HL-60 (cell line): ENCODE measurements at regions not wholly inside any gene's neighbourhood (a gene's known extent, or its start where the extent isn't known, plus 50 kb on each side); places are given as distances from the start of the nearest gene placed in this dataset.

Experiments used
- POLR2AphosphoS5 ChIP-seq: IDR thresholded peaks from 2 replicates; pipeline ENCODE4 v1.6.1; 2012; ENCODE audit warnings: low read depth
- TF ChIP-seq, protein P1 (sequence below): IDR thresholded peaks from 2 replicates; pipeline ENCODE4 v1.6.1; 2012; ENCODE audit warnings: low read depth; ENCODE audit not compliant: insufficient replicate concordance
- TF ChIP-seq, protein P2 (sequence below): IDR thresholded peaks from one replicate; pipeline ENCODE4 v1.5.1; 2011; ENCODE audit warnings: low read length, control low read depth, inconsistent platforms; ENCODE audit not compliant: insufficient read depth

GRCh38 chr6:144402750-144403149, 117.6 kb downstream of the UTRN start:
- TF ChIP-seq, protein P1, sequence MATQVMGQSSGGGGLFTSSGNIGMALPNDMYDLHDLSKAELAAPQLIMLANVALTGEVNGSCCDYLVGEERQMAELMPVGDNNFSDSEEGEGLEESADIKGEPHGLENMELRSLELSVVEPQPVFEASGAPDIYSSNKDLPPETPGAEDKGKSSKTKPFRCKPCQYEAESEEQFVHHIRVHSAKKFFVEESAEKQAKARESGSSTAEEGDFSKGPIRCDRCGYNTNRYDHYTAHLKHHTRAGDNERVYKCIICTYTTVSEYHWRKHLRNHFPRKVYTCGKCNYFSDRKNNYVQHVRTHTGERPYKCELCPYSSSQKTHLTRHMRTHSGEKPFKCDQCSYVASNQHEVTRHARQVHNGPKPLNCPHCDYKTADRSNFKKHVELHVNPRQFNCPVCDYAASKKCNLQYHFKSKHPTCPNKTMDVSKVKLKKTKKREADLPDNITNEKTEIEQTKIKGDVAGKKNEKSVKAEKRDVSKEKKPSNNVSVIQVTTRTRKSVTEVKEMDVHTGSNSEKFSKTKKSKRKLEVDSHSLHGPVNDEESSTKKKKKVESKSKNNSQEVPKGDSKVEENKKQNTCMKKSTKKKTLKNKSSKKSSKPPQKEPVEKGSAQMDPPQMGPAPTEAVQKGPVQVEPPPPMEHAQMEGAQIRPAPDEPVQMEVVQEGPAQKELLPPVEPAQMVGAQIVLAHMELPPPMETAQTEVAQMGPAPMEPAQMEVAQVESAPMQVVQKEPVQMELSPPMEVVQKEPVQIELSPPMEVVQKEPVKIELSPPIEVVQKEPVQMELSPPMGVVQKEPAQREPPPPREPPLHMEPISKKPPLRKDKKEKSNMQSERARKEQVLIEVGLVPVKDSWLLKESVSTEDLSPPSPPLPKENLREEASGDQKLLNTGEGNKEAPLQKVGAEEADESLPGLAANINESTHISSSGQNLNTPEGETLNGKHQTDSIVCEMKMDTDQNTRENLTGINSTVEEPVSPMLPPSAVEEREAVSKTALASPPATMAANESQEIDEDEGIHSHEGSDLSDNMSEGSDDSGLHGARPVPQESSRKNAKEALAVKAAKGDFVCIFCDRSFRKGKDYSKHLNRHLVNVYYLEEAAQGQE = no peak
- TF ChIP-seq POLR2AphosphoS5 = no peak
- TF ChIP-seq, protein P2, sequence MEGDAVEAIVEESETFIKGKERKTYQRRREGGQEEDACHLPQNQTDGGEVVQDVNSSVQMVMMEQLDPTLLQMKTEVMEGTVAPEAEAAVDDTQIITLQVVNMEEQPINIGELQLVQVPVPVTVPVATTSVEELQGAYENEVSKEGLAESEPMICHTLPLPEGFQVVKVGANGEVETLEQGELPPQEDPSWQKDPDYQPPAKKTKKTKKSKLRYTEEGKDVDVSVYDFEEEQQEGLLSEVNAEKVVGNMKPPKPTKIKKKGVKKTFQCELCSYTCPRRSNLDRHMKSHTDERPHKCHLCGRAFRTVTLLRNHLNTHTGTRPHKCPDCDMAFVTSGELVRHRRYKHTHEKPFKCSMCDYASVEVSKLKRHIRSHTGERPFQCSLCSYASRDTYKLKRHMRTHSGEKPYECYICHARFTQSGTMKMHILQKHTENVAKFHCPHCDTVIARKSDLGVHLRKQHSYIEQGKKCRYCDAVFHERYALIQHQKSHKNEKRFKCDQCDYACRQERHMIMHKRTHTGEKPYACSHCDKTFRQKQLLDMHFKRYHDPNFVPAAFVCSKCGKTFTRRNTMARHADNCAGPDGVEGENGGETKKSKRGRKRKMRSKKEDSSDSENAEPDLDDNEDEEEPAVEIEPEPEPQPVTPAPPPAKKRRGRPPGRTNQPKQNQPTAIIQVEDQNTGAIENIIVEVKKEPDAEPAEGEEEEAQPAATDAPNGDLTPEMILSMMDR = no peak
